Muscle layer of duodenum (tissue), 2 donors: ENCODE measurements at regions not wholly inside any gene's neighbourhood (a gene's known extent, or its start where the extent isn't known, plus 50 kb on each side); places are given as distances from the start of the nearest gene placed in this dataset.

Experiments
- H3K27ac ChIP-seq: one replicate; pipeline ENCODE4 v1.7.0; 2013; ENCODE audit warnings: mild to moderate bottlenecking, low read length
- H3K27me3 ChIP-seq: one replicate; pipeline ENCODE4 v1.7.0; 2013; ENCODE audit warnings: low read depth, mild to moderate bottlenecking, control low read depth, low read length
- H3K36me3 ChIP-seq, 2 donors: one replicate each; pipeline ENCODE4 v1.7.0; 2013; ENCODE audit warnings: low read length in 2 of 2, control low read depth in 1 of 2, mild to moderate bottlenecking in 1 of 2; ENCODE audit not compliant: insufficient read depth in 2 of 2, control insufficient read depth in 1 of 2
- H3K4me1 ChIP-seq, 2 donors: one replicate each; pipeline ENCODE4 v1.7.0; 2013; ENCODE audit warnings: low read length in 2 of 2, mild to moderate bottlenecking in 2 of 2, control low read depth in 1 of 2, moderate library complexity in 1 of 2; ENCODE audit not compliant: insufficient read depth in 2 of 2, control insufficient read depth in 1 of 2
- H3K4me3 ChIP-seq, 2 donors: one replicate each; pipeline ENCODE4 v1.7.0; 2013; ENCODE audit warnings: low read length in 2 of 2, low read depth in 1 of 2, mild to moderate bottlenecking in 1 of 2
- H3K9me3 ChIP-seq, 2 donors: one replicate each; pipeline ENCODE4 v1.7.0; 2013; ENCODE audit warnings: low read length in 2 of 2, control low read depth in 1 of 2, mild to moderate bottlenecking in 1 of 2; ENCODE audit not compliant: control insufficient read depth in 1 of 2
- donor health status: healthy.

DNA sequence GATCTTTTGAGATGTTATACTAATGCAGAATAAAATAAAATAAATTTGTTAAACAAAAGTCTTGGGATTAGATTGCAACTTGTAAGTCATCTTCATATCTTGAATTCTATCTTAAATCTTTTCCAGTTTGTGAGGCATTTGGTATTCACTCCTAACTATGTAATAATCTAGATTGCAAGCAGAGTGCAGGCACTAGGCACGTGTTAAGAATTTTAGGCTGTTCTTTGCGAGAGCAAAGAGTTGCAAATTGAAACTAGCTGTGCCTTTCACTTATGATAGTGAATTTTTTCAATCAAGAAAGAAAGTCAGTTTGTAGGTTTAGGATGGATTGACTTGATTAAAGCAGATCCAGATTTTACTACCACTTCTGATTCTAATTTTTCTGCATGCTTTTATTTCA lies 264.1 kb upstream of the SPRY2 start:
- Histone ChIP-seq H3K27me3 (no peaks in the 10 kb centered on the region), H3K4me3 (no peak overlapping the region), H3K4me1 (no peaks in the 10 kb centered on the region), H3K27ac (no peak overlapping the region), H3K36me3 (no peaks in the 10 kb centered on the region), H3K9me3 (no peaks in the 10 kb centered on the region)

- H3K4me1 ChIP-seq: no peaks in the 10 kb centered on the region
- no peaks in the 10 kb centered on the region for H3K9me3 ChIP-seq
- H3K4me3 ChIP-seq: no peak overlapping the region
- no peaks in the 10 kb centered on the region for H3K36me3 ChIP-seq
- no peak overlapping the region for H3K27ac ChIP-seq
- H3K27me3 ChIP-seq: no peaks in the 10 kb centered on the region
Observed at GRCh38 chr13:80604098-80604497, 263.2 kb upstream of the SPRY2 start.

DNA sequence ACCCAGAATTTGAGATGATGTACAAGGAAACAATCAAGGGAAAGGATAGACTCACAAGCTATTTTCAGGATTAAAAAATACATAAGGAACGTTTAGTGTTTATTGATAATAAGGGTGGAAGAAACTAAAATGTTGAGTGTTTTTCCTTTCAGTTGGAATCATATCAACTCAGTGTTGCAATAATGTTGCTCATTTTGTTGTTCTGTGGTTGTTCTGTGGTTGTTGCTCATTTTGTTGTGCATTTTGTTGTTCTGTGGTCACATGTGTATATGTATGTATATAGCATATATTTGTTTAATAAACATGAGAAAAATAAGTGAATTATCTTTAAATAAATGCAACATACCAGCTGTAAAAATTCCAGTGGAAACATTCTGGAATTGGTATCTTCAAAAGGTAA lies 262.4 kb upstream of the SPRY2 start:
- Histone ChIP-seq H3K27me3 (no peaks in the 10 kb centered on the region), H3K9me3 (no peaks in the 10 kb centered on the region), H3K36me3 (no peaks in the 10 kb centered on the region), H3K4me3 (no peak overlapping the region), H3K27ac (no peak overlapping the region), H3K4me1 (no peaks in the 10 kb centered on the region)

DNA sequence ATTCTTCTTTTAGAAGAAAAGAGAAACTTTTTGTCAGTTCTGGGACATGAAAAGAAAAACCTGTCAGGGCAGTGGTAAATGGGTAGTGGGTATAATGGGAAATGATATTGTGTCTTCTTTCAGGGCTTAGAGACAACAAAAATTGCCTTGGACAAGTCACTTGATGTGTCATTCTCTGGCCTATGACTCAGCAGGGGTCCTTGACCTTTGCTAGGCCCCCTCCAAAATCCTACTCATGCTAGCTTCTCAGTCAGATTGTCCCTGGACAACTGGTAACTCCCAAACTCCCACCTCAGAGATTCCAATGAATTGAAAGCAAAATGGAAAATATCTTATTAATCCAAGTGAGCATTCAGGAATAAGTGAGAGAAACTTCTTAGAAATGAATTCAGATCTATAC lies 258.8 kb upstream of the SPRY2 start:
- Histone ChIP-seq H3K27me3 (no peaks in the 10 kb centered on the region), H3K4me1 (no peaks in the 10 kb centered on the region), H3K4me3 (no peak overlapping the region), H3K36me3 (no peaks in the 10 kb centered on the region), H3K27ac (no peak overlapping the region), H3K9me3 (no peaks in the 10 kb centered on the region)

- no peaks in the 10 kb centered on the region for H3K9me3 ChIP-seq
- H3K27ac ChIP-seq: no peak overlapping the region
- no peaks in the 10 kb centered on the region for H3K27me3 ChIP-seq
- no peak overlapping the region for H3K4me3 ChIP-seq
- H3K4me1 ChIP-seq: no peaks in the 10 kb centered on the region
- H3K36me3 ChIP-seq: no peaks in the 10 kb centered on the region
Observed at GRCh38 chr13:80598189-80598588, 257.3 kb upstream of the SPRY2 start.

DNA sequence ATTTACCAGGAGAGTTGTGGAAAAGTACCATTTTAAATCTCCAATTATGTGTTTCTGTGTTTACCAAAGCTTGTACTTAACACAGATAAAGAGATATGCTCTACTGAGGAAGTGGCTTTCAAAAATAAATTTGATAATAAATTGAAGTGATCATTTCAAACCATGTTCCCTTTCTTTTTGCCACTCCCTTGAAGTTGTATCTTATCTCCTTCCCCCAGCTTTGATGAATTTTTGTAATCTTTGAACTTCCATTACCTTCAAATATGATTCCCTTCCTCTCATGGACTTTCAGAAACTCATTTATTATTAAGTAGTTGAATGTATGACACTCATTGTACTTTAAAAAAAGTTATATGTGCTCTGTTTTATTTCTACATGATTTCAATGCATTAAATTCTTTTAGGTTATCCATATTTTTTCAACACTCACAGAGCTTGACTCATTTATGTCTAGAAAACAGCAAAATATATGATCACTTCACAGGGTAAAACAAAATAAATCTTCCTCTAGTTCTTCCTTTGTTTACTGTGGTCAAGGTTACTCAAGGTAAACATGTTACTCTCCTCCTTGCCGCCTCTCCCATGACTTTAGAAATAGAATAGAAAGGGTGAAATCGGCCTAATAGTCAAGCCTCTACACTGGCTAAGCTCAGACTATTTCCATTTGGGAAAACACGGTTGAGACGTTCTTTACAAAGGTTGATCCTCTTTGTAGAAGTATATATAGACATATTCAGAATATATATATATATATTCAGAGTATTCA lies 251.2 kb upstream of the SPRY2 start:
- Histone ChIP-seq H3K9me3 (peaks cover 0 to 4% of the 10 kb centered on the region in 2 donors), H3K27ac (no peak overlapping the region), H3K4me1 (no peaks in the 10 kb centered on the region), H3K4me3 (no peak overlapping the region), H3K36me3 (no peaks in the 10 kb centered on the region), H3K27me3 (no peaks in the 10 kb centered on the region)

DNA sequence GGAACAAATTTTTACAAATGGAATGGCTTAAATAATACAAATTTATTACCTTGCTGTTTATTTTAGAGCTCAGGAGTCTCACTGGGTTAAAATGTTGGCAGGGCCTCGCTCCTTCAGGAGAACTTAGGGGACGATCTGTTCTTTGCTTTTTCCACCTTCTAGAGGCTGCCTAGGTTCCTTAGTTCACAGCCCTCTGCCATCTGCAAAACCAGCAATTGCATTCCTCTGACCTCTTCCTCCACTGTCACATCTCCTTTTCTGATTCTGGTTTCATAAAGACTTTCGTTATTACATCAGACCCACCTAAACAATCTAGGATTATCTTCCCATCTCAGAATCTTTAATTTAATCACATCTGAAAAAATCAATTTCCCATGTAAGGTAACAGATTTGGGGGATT lies 249.6 kb upstream of the SPRY2 start:
- Histone ChIP-seq H3K4me3 (no peak overlapping the region), H3K4me1 (no peaks in the 10 kb centered on the region), H3K27ac (no peak overlapping the region), H3K9me3 (peaks cover 0 to 4% of the 10 kb centered on the region in 2 donors), H3K27me3 (no peaks in the 10 kb centered on the region), H3K36me3 (no peaks in the 10 kb centered on the region)

DNA sequence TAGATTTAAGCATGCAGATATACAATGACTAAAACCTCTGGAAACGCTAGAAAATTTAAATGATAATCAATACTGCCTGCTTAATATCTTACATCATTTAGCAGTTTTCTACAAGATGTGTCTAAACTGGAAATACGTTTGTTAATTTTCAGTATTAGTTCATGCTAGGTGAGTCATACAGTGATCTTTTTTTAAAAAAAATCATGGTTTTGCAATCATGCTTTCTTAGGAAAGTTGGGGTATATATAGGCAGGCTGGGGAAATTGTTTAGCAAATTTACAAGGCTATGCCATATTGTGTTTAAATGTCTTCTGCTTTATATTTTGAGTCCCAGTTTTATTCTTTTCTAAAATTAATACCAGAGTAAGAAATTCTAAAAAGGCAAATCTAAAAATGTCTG lies 245.4 kb upstream of the SPRY2 start:
- Histone ChIP-seq H3K27me3 (no peaks in the 10 kb centered on the region), H3K4me3 (no peak overlapping the region), H3K36me3 (no peaks in the 10 kb centered on the region), H3K9me3 (peaks cover 0 to 4% of the 10 kb centered on the region in 2 donors), H3K27ac (no peak overlapping the region), H3K4me1 (no peaks in the 10 kb centered on the region)

- H3K9me3 ChIP-seq: peaks cover 0 to 4% of the 10 kb centered on the region in 2 donors
- no peak overlapping the region for H3K27ac ChIP-seq
- H3K4me3 ChIP-seq: no peak overlapping the region
- H3K27me3 ChIP-seq: no peaks in the 10 kb centered on the region
- no peaks in the 10 kb centered on the region for H3K36me3 ChIP-seq
- no peaks in the 10 kb centered on the region for H3K4me1 ChIP-seq
Observed at GRCh38 chr13:80585531-80585930, 244.6 kb upstream of the SPRY2 start.

DNA sequence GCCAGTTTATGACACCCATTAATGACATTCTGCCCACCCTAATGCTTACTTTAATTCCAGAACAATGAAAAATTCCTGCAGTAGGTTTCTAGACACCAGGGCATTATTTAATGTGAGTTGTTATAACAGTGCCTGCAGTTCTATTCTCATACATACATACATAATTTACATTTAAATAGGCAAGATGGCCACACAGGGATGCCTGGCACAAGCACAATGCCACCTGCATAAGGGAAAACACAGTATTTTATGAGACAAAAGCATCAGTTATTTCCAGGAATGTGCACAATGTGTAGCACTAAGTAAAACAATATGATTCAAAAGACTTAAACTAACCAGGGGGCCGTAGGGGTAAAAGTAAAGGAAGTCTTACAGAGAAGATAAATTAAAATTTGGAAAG lies 243.9 kb upstream of the SPRY2 start:
- no peaks in the 10 kb centered on the region for H3K4me1 ChIP-seq
- no peaks in the 10 kb centered on the region for H3K36me3 ChIP-seq
- no peak overlapping the region for H3K4me3 ChIP-seq
- no peak overlapping the region for H3K27ac ChIP-seq
- no peaks in the 10 kb centered on the region for H3K27me3 ChIP-seq
- H3K9me3 ChIP-seq: peaks cover 0 to 4% of the 10 kb centered on the region in 2 donors

DNA sequence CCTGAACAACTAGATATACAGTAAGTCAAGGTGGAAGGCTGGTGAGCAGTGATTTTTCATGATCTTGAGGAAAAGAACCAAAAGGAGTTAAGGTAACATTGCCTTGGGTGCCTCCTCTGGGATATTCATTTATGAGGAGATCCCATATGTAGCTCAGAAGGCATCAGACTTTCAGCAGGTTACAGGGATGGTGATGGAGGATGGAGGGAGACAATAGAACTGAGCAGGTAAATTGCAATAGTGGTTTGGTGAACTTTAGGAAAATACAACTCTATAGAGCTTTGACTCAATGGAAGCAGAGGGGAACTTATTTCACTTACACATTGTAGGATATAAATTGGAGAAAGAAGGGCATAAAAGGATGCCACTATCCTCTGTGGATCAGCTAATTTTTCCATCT lies 243.4 kb upstream of the SPRY2 start:
- Histone ChIP-seq H3K27me3 (no peaks in the 10 kb centered on the region), H3K27ac (no peak overlapping the region), H3K4me3 (no peak overlapping the region)

More for the DNA sequence above, 243.4 kb upstream of the SPRY2 start:
- Histone ChIP-seq H3K4me1 (no peaks in the 10 kb centered on the region), H3K9me3 (peaks cover 0 to 4% of the 10 kb centered on the region in 2 donors), H3K36me3 (no peaks in the 10 kb centered on the region)
